Heart right ventricle (tissue), 16 donors: ENCODE measurements at regions not wholly inside any gene's neighbourhood (a gene's known extent, or its start where the extent isn't known, plus 50 kb on each side); places are given as distances from the start of the nearest gene placed in this dataset.
"Not testable (repeated sequence)": the region's sequence is repeated elsewhere in the genome, so short reads cannot be mapped to it uniquely, and the experiment has no call there.

ENCODE experiments used
- ATAC-seq, 8 donors: fragments of 200-7000 bp; cut with Tn5 transposase; one replicate each; pipeline ENCODE4 v1.9.1; 2020; ENCODE audit warnings: mild to moderate bottlenecking in 8 of 8, moderate library complexity in 8 of 8, moderate number of reproducible peaks in 1 of 8
- DNase-seq, 2 donors: peaks; one replicate each; pipeline ENCODE4 v3.0.0-alpha.2; 2020
- H3K27ac ChIP-seq, 10 donors: fragments of 200-600 bp; sonication (generic) in 2 of 10; one replicate each; pipeline versions ENCODE4 v1.5.0 to v1.8.0; 2020 to 2022; ENCODE audit warnings: mild to moderate bottlenecking in 3 of 10
- H3K27me3 ChIP-seq, 7 donors: fragments of 200-600 bp; one replicate each; pipeline ENCODE4 v1.8.0; 2021 to 2022; ENCODE audit warnings: mild to moderate bottlenecking in 2 of 7
- H3K36me3 ChIP-seq, 9 donors: fragments of 200-600 bp; sonication (generic) in 1 of 9; one replicate each; pipeline versions ENCODE4 v1.5.0 to v1.8.0; 2020 to 2022; ENCODE audit warnings: mild to moderate bottlenecking in 2 of 9
- H3K4me1 ChIP-seq, 9 donors: fragments of 200-600 bp; sonication (generic) in 1 of 9; one replicate each; pipeline versions ENCODE4 v1.5.0 to v1.8.0; 2020 to 2022; ENCODE audit warnings: mild to moderate bottlenecking in 4 of 9
- H3K4me3 ChIP-seq, 10 donors: fragments of 200-600 bp; sonication (generic) in 2 of 10; one replicate each; pipeline versions ENCODE4 v1.5.0 to v1.8.0; 2020 to 2022; ENCODE audit warnings: mild to moderate bottlenecking in 7 of 10, moderate library complexity in 2 of 10
- H3K9me3 ChIP-seq, 11 donors: fragments of 200-600 bp in 10 of 11; sonication (generic) in 2 of 11; one replicate each; pipeline versions ENCODE4 v1.5.0 to v1.8.0; 2013 to 2022; ENCODE audit warnings: mild to moderate bottlenecking in 2 of 11, control low read depth in 1 of 11, moderate library complexity in 1 of 11
- WGBS, 2 donors: extraction: QIAGEN DNeasy Blood & Tissue Kit; methylation state at CpG; one replicate each; pipeline ENCODE4 v1.1.7; 2013; ENCODE audit warnings: inconsistent platforms in 1 of 2; 5-methylcytosine and 5-hydroxymethylcytosine counted together
- intact Hi-C, 10 donors: fragments of 100-400 bp; cut with DNase I; formaldehyde crosslinking; loops; one replicate each; pipeline versions ENCODE4 v1.11.1 to v1.14.2; 2022
- TF ChIP-seq, protein P1 (sequence below), 9 donors: fragments of 200-600 bp; sonication (generic) in 2 of 9; IDR thresholded peaks; one replicate each; pipeline versions ENCODE4 v1.5.0 to v1.8.0; 2021 to 2022; ENCODE audit warnings: antibody characterized with exemption in 9 of 9, mild to moderate bottlenecking in 5 of 9, moderate library complexity in 1 of 9
- donor health status: Arrhythmogenic right ventricular cardiomyopathy.
- donor health status: ischemic (EF 13 %, LVEDD 7.1; RV severe dilation, severe dysfunction).
- donor health status: healthy with polysubstance abuse.
- donor health status: DM: no; HTN: yes; CAD: no.
- donor health status: DM: no; HTN: no; CAD: no.
- donor health status: ischemic (EF 25% LVEDD 6.9; RV normal size, moderate dysfunction).
- donor health status: ischemic (EF 25% LVEDD 5.7; RV mildly dilated, moderate dysfunction).
- donor health status: healthy.
- donor health status: DM: yes; HTN: yes; CAD: no.
- donor health status: Ischemic cardiomyopathy.
- donor health status: ischemic (EF 35%, LVEDD 5.7; RV mildly dilated, moderate dysfunction).
- donor health status: nonischemic (EF 11% LVEDD 7.7; RV severe dilation, severe dysfunction).
- donor health status: DM: yes; HTN: yes; CAD: no.
- donor health status: PGD.
- donor health status: ischemic (EF 29% LVEDD 5.4; RV normal size, mild dysfunction).
- donor health status: nonischemic (EF 23%, LVEDD 6.1; RV moderate dilation, normal function).

- no peaks in the 10 kb centered on the region for H3K27me3 ChIP-seq
- 40 to 46% methylated on average over 1 of the region's 1 CpG for WGBS, 2 donors
- H3K4me3 ChIP-seq: no peak overlapping the region
- DNase-seq (no peak), ATAC-seq (no peak)
- TF ChIP-seq, protein P1, sequence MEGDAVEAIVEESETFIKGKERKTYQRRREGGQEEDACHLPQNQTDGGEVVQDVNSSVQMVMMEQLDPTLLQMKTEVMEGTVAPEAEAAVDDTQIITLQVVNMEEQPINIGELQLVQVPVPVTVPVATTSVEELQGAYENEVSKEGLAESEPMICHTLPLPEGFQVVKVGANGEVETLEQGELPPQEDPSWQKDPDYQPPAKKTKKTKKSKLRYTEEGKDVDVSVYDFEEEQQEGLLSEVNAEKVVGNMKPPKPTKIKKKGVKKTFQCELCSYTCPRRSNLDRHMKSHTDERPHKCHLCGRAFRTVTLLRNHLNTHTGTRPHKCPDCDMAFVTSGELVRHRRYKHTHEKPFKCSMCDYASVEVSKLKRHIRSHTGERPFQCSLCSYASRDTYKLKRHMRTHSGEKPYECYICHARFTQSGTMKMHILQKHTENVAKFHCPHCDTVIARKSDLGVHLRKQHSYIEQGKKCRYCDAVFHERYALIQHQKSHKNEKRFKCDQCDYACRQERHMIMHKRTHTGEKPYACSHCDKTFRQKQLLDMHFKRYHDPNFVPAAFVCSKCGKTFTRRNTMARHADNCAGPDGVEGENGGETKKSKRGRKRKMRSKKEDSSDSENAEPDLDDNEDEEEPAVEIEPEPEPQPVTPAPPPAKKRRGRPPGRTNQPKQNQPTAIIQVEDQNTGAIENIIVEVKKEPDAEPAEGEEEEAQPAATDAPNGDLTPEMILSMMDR (IDR thresholded peaks at IDR 0.05): no peak
- H3K4me1 ChIP-seq: no peaks in the 10 kb centered on the region
- H3K27ac ChIP-seq: no peak overlapping the region
- no peaks in the 10 kb centered on the region for H3K36me3 ChIP-seq
- intact Hi-C loops: no loop called here
- peaks cover 0 to under 1% (median 0%) of the 10 kb centered on the region in 11 donors for H3K9me3 ChIP-seq
Measured at GRCh38 chr5:164518067-164518740, 1012.8 kb downstream of the MAT2B start.

- no peaks in the 10 kb centered on the region for H3K36me3 ChIP-seq
- TF ChIP-seq, protein P1 (IDR thresholded peaks at IDR 0.05): no peak
- H3K27ac ChIP-seq: no peak overlapping the region
- no peaks in the 10 kb centered on the region for H3K4me1 ChIP-seq
- H3K27me3 ChIP-seq: no peaks in the 10 kb centered on the region
- intact Hi-C loops: no loop called here
- ATAC-seq (no peak), DNase-seq (no peak)
- H3K4me3 ChIP-seq: no peak overlapping the region
- WGBS, 2 donors: 76 to 83% methylated on average over 4 of the region's 4 CpGs
- no peaks in the 10 kb centered on the region for H3K9me3 ChIP-seq
Measured at GRCh38 chr5:164518741-164519080, 1013.3 kb downstream of the MAT2B start.

GRCh38 chr5:164532235-164532900 is 1026.9 kb downstream of the MAT2B start:
- DNase-seq (no peak), ATAC-seq (peak in 4 of 8 donors; percentile 21 to 62 (median 37))
- WGBS, 2 donors: 58 to 61% methylated on average over 4 of the region's 4 CpGs
- no peaks in the 10 kb centered on the region for H3K9me3 ChIP-seq
- H3K27me3 ChIP-seq: no peaks in the 10 kb centered on the region
- intact Hi-C loops: no loop called here
- no peaks in the 10 kb centered on the region for H3K36me3 ChIP-seq
- TF ChIP-seq, protein P1 (IDR thresholded peaks at IDR 0.05): no peak
- H3K27ac ChIP-seq: no peak overlapping the region
- no peaks in the 10 kb centered on the region for H3K4me1 ChIP-seq
- no peak overlapping the region for H3K4me3 ChIP-seq

GRCh38 chr5:164533426-164533825 is 1028.0 kb downstream of the MAT2B start:
- H3K36me3 ChIP-seq, H3K9me3 ChIP-seq, DNase-seq, ATAC-seq, H3K27ac ChIP-seq, H3K27me3 ChIP-seq, H3K4me3 ChIP-seq, intact Hi-C loops, H3K4me1 ChIP-seq: not testable (repeated sequence)
- 90% methylated on average over 7 of the region's 7 CpGs for WGBS, 2 donors

DNA sequence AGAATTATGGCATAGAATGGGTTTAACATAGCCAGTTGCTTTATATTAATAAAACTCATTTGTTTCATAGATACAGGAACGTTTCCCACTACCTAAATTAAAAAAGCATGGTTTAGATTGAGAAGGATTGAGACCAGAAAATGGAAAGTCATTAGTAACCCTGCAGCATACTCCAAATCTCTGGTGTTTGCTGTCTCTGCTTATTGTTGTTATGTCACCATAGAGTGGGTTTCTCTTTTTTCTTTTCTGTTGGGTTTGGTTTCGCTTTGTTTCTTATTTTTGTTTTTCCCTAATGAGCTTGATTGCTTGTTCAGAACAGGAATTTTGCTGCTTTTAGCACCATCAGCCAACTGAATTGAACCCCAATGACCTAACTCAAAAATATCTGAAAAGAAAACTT is 1034.8 kb downstream of the MAT2B start:
- Histone ChIP-seq H3K27ac (no peak overlapping the region), H3K36me3 (no peaks in the 10 kb centered on the region), H3K4me1 (no peaks in the 10 kb centered on the region), H3K27me3 (no peaks in the 10 kb centered on the region), H3K9me3 (no peaks in the 10 kb centered on the region), H3K4me3 (no peak overlapping the region)
- ATAC-seq (no peak), DNase-seq (no peak)
- TF ChIP-seq, protein P1 (IDR thresholded peaks at IDR 0.05): no peak
- intact Hi-C loops: no loop called here
- 69 to 87% methylated on average over 2 of the region's 2 CpGs for WGBS, 2 donors
